NCI-H2029 treated with DMSO at 0.1 percent for 48 hours (cell line): ENCODE measurements at regions not wholly inside any gene's neighbourhood (a gene's known extent, or its start where the extent isn't known, plus 50 kb on each side); places are given as distances from the start of the nearest gene placed in this dataset.

Source experiments
- DNase-seq: peaks from one replicate; lab custom pipeline; 2025; lab: John Stamatoyannopoulos, UW

DNA sequence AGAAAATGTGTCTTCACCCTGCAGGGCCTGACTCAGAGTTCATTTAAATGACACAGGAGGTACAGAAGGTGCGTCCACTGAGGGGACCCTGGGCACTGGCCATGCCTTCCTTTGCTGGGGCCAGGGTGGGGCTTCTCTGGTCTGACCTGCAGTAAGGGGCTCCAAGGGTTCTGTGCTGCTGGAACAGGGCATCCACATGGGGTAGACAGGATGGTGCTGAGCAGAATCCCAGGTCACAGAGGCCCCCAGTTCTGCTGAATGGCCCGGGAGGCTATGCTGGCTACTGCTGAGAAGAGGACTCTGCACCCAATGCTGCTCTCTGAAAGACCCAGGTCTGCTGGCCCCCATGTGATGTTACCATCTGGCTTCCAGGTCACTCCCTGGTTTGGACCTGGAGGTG, 150.4 kb upstream of the GGTLC1 start:
- no peak for DNase-seq

DNA sequence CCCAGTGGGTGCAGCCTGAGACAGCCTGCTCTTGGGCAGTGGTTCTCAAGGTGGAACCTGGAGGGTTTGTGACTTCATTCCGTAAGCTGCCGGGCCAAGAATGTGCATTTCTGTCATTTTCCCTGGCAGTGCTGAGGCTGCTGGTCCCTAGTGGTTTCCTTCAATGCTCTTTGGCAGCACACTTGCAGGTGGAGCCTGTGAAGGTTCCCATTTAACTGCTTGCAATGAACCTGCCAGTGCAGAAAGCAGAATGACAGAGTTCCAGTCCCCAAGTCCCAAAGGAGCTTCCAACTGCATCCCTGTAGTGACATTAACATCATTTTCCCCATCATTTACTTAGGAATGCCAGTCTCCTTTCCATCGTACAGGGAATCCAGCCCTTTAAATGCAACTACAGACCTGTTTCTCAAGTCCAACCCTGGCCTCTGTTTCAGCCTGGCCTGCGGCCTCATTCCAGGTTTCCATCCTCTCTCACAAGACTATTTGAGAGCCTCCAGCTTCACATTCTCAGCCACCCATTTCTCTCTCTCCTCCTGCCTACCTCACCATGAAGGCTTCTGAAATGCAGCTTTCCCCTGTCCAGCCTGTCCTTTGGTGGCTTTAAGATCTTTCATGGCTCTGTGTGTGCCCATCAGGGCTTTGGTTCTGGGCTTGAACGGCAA, 149.7 kb upstream of the GGTLC1 start:
- DNase-seq, result no peak

DNA sequence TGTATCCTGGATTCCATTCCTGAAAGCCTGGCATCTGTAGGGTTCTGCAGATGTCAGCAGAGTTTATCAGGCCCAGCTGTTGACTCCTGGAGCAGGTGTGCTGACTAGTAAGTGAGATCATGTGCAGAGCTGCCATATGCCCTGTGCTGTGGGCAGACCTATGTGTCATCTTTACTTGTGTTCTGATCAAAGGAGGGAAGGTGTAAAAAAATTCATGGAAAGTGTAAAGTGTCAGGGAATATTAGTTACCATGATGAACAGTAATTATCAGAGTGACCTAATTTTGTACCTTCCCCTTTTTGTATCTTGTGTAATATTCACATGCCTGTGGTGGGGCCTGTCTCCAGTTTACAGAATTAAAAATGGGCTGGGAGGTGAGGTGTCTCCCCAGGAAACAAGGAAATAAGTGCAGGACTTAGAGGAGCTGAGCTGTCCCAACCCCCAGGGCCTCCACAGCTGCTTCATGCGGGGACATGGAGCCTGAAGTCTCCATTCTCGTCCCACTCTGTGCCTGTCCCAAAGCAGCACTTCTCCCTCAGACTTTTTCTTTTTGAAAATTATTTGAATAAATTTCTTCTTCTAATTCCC, 148.2 kb upstream of the GGTLC1 start:
- DNase-seq, result no peak

DNA sequence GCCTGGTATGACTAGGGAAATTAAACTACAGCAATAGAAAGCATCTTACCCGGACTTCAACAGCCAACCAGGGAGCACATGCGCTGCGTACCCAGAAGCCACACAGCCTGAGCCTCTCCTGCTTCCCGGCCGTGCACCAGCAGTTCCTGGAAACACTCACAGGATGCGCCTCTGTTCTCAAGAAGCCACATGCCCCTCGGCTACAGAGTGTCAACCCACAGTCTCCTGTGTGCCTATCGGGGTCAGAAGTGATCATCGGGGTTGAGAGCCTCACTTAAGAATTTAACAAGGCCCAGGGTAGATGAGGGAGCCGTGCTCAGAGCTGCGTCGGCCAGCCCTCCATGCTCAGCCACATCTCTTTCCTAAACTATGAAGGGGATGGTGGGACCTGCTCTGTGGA, 147.2 kb upstream of the GGTLC1 start:
- DNase-seq, result no peak

DNA sequence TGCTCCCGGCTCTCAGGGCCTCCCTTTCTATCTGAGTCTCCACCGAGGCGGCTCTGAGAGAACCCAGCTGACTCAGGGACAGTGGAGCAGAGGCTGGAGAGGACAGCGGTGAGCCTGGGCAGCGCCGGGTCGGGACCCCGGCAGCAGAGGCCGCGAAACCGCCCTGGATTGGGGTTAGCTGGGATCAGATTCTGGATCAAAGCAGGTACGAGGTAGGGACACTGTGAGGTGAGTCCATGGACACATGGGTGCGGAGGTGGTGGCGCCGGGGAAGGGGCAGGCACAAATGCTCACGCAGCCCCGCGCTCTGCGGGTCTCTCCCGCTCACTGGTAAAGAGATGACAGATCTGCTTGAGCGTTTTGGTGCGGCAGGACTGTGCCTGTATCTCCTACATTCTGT, 146.4 kb upstream of the GGTLC1 start:
- no peak for DNase-seq

DNA sequence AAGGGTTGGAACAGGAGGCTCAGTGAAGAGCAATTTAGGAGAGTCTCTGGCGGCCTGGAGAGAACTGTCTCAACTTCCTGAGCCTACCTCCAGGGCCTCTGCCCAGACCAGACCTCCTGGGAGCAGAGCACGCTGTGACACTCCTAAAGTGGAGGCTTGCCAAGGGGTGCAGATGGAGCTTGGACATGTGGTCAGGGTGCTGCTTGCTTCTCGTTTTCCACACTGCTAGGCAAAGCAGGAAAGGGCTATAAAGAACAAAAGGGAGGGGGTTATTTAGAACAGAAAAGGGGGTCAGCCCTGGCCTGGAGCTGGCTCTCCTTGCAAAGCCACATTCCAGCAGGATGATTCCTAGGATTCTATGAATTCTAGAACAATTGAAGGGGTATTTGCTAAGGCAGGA, 145.7 kb upstream of the GGTLC1 start:
- peak; percentile 2 for DNase-seq

DNA sequence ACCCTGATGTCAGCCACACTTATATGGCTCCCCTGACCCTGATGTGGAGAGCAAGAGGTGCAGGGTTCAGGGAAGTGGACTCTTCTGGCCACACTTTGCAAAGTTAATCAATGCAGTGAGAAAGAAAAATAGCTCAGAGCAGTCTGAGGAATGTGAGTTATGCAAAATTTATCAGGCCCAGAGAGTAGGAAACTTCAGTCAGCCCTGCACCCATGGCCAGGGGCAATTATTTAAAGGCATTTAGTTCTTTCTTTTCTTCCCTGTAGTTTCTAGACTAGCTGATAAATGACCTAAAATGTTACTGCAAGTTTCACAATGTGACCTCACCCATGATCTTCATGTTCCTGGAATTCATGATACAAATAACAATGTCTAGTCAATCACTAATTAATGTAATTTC, 143.7 kb upstream of the GGTLC1 start:
- no peak for DNase-seq

DNA sequence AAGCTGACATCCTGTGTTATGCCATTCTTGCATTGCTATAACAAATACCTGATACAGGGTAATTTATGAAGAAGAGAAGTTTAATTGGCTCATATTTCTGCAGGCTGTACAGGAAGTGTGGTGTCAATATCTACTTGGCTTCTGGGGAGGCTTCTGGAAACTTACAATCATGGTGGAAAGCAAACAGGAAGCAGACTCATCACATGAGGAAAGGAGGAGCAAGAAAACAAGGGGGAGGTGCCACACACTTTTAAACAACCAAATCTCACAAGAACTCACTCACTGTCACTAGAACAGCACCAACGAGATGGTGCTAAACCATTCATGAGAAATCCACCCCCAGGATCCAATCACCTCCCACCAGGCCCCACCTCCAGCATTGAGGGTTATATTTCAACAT, 143.1 kb upstream of the GGTLC1 start:
- DNase-seq, result no peak

DNA sequence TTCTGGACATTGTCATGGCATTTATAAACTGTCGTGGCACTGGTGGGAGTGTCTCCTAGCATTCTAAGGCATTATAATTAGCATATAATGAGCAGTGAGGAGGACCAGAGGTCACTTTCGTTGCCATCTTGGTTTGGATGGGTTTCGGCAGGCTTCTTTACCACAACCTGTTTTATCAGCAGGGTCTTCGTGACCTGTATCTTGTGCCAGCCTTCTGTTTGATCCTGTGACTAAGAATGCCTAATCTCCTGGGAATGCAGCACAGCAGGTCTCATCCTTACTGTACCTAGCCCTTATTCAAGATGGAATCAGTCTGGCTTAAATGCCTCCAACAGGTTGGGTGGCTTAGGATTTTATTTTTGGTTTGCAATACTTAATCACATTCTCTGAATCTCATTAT, 142.7 kb upstream of the GGTLC1 start:
- DNase-seq, result no peak

DNA sequence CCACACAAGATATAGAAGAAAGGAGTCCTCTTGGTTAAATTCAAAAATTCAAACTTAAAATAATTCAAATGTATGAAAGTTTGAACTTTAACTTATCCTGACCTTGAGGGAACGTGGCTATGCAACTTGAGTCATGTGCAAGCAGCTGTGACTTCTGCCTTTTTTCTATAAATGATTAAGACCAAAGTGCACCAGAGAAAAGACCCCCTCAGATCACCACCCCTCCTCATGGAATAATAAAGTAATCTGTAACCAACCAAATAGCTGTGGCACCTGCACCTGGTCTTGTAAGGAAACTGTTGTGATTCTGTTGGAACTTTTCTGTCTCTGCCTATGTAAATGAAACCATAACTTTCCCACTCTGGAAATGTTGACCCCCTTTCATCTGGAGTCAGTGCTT, 141.1 kb upstream of the GGTLC1 start:
- no peak for DNase-seq

DNA sequence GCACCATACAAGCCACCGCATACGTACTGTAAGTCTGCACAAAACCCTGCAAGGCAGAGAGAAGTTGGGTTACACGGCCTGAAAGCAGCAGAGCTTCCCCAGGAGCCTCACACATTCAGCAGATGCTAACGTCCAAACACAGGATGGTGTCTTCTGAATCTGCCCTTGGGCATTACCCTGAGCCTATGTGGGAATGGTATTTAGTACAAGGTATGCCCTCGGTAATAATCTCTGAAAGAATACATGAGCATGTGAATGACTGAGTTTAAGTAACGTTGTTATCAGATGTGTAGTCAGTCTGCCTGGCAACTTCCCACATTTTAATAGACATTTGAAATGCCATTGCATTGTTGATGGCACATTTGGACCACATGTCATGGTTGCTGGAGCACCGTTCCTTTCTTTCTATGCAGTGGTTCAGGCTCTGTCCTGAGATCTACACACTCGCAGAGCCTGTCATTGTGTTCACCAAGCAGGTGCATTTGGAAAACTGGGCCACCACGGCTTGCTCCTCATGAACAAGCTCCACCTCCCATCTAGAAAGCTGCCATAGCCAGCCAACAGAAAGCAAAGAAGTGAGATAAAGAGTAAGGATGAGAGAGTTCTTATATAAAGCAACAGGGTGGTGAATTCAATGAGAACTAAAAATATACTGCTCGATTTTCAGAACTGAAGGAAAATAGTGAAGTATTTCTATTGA, 136.5 kb upstream of the GGTLC1 start:
- DNase-seq, result no peak

DNA sequence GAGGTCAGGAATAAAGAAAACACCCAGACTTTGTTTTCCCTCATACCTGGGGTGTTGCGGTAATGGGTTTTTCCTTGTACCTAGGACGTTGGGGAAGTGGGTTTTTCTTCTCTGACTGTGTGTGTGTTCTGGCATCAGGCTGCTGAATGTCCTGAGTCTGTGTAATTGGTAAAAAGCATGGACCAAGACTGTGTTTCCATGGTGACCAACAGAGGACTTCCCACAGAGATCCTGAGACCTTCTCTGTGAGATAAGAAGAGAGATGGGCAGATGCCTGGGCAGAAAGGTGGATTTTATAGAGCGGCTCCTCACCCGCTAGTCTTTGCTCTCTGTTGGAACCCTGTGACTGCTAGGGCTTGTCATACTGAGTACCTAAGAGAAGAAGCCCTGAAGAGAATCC, 135.4 kb upstream of the GGTLC1 start:
- DNase-seq, result no peak

DNA sequence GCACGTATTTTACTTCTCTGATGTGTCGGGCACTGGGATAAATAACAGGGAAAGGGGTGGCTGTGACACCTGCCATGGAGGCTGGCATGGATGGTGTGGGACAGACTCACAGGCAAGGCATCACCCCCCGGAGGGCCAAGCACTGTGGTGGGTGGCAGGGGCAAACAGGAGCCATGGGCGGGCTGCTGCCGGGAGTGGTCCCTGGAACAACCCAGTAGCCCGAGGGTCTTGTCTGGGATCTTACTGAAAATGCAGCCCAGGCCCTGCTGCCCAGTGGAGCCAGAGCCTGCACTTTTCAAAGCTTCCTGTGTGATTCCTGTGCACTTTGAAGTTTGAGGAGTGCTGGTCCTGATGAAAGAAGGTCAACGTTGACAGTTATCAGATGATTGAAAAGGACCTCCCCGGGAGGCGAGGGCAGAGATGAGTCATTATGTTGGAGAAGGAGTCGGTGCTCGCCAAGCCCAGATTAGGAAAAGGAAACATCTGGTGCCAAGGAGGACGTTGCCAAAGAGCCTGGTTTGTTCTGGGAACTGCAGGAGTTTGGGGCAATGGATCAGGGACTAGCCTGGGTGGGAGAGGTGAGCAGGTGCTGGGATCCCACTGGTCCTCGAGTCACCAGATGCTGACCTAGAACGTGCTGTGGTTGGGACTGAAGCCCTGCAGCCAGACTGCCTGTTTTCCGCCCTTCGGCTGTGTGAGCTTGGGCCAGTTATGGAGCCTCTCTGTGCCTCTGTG, 130.0 kb upstream of the GGTLC1 start:
- no peak for DNase-seq

DNA sequence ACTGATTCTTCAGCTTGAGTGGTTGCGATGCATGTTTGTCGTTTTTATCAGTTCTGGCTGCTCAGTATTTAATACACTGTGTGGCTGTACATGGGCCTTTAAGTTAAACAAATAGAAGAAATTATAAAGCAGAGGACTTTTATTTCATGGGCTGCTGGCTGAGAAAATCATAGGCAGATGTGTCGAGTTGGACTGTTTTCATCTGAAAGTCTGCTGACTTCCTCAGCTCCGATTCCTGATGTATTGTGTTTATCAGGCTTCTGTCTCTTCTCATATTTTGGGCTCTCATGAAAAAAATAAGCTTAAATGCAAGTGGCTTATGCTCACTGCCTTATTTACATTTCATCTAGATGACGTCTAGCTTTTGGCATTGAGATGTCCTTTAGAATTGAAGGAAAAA, 129.5 kb upstream of the GGTLC1 start:
- DNase-seq, result no peak

DNA sequence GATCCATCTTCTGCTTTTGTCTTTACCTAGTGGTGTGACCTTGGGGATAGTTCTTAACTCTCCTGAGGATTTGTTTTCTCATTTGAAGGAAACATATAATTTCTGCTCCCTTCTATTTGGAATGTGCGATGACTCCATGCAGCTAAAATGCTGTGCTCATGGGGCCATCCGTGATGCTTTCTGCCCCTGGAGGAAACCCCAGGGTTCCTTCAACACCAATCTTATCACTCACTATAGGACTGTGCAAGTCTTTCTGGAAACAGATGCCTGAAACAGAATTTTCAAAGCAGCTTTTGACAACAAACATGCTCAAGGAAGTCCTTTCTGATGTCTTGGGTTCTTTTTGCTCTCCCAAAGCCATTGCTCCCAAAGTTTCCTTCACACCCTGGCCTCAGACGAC, 128.8 kb upstream of the GGTLC1 start:
- DNase-seq, result no peak

DNA sequence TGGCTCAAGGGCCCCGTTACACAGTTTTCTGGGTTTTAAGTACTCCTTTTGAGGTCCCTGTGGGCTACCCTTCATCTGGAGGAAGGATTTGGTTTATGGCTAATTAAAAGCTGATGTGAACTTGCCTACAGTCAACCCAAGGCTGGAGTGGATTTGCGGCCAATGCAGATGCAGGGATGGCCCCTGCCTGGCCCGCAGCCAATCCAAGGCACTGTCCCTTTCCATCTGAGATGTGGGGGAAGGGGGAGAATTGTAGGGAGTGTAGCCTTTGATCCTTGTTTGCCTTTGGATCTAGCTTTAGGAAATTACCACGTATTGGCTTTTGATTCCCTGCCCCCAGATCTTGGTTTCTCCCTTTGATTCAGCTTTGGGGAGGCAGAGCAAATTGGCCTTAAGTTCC, 128.0 kb upstream of the GGTLC1 start:
- DNase-seq, result no peak

DNA sequence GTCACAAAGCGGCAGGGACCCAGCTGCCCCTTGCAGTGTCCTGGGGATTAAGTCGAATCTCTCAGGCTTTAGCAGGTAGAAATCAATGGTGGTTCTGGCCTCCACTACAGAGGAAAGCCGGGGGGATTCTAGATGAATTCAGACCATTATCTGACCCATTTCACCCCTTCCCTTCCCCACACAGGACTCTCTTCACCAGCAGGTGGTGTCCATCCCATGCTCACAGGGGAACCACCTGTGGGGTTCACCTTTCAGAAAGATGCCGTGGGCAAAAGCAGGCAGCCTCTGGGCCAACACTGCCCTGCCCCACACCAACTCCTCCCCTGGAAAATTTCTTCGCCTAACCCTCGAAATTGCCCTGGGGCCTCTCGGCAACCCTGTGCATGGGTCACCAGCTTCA, 123.8 kb upstream of the GGTLC1 start:
- DNase-seq, result no peak

DNA sequence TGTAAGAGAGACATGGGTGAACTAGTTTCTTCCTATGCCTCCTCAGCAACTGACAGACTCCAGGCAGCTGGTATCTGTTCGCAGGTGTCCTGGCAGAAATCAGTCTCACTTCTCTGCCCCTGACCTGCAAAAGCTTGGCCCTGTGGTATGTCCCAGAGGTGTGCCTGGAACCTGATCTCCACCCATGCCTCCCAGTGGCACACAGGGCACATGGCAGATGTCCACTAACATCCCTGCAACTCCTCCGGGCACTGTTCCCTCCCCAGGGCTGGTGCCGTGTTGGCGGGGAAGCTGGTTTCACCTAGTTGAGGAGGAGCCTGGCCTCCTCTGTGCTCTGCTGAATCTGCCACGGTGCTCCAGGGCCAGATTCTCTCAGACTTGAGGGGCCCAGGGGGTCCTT, 123.3 kb upstream of the GGTLC1 start:
- DNase-seq, result no peak

DNA sequence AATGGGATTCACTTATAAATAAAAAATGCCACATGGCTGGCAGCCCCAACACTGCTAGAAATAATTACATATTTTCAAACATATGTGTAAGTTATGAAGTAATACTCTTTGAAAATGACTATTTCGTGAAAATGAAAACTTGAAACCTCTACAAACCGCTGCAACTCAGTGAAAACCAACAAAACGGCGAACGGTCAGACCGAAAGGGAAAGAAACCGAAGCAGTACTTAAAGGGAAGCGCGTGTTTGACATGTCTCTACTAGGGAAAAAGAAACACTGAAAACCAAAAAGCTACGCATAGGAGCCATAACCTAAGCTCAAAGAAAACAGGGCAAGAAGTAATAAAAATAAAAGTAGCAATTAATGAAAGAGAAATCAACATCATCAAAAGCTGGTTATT, 121.0 kb upstream of the GGTLC1 start:
- DNase-seq, result no peak

DNA sequence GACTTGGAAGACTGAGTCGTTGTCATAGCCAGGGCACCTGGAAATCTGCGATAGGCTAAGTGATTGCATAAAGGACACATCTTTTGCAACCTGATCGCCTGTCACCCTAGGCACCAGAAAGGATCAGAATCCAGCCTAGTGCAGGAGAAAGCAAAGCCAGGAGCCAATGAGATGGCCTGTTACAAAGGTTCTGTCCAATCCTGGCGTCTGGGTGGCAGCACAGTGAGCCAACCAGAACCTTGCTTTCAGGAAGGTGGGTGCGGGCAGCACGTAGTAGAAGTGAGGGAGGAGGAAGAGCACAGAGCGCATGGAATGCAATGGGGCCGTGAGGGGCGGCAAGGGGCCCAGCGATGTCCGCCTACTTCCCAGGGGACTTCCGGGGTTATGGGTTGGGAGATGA, 120.4 kb upstream of the GGTLC1 start:
- no peak for DNase-seq

DNA sequence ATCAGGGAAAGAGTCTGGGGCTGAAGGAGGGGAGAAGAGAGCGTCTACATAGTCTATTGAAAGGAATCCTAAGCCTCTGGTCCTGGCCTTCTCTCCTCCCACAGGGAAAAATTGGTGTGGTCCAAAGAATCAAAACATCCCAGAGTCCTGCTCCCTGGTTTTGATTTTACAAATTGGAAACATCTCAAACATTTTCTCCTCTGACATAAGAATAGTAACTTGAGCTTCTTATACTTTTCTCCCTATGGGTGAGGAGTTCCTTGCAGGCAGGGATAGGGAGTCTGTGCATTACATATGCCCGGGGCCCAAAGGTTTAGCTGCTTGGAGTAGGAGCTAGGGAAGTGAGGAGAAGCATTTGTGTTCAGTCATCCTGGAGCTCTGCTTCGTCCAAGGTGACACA, 120.0 kb upstream of the GGTLC1 start:
- DNase-seq, result no peak

DNA sequence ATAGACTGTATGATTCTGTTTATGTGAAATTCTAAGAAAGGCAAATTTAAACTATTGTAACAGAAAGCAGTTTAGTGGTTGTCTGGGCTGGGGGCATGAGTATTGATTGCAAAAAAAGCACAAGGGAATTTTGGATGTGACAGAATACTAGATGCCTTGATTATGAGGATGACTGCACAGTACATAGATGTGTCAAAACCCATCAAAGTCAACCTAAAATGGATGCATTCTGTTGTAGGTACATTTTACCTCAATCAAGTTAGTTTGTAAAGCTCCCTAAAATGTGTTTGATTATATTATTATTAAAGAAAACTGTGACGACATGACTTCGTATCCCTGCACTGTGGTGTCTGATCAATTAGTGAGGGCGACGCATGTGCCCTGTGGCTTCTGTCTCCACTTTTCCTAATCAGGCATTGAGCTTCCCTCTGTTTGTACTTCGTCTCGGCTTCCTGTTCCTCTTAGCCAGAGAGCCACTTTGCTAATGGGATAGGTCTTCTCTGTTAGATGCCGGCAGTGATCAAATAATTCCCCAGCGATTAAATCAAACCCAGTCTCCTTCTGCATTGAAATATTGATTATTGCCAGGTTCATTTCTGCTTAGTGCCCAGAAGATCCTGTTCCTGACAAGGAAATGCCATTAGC, 118.3 kb upstream of the GGTLC1 start:
- no peak for DNase-seq
